Activated T-helper 1 cell treated with anti-CD3 and anti-CD28 coated beads, Interleukin-12 subunit alpha, Interleukin-12 subunit beta, Interleukin-2, Interleukin-4 antibody, amounts not matched to agents 30 ng/mL and 10 ng/mL and 1 ng/mL, durations not matched to agents 14 hours and 24 hours and 36 hours (primary cell): ENCODE measurements at regions not wholly inside any gene's neighbourhood (a gene's known extent, or its start where the extent isn't known, plus 50 kb on each side); places are given as distances from the start of the nearest gene placed in this dataset.
"Not testable (repeated sequence)": the region's sequence is repeated elsewhere in the genome, so short reads cannot be mapped to it uniquely, and the experiment has no call there.

Experiments
- DNase-seq: peaks from one replicate; pipeline ENCODE4 v3.0.0; 2021; ENCODE audit warnings: low spot score
- H3K27ac Mint-ChIP-seq: one replicate; pipeline ENCODE4 v1.8.0; 2021; ENCODE audit warnings: mild to moderate bottlenecking, mixed read lengths
- H3K27me3 Mint-ChIP-seq: one replicate; pipeline ENCODE4 v1.8.0; 2022; ENCODE audit warnings: mild to moderate bottlenecking, moderate library complexity, mixed read lengths; ENCODE audit not compliant: insufficient read depth
- H3K36me3 Mint-ChIP-seq: one replicate; pipeline ENCODE4 v1.8.0; 2021; ENCODE audit warnings: low read depth, mixed read lengths
- H3K4me1 Mint-ChIP-seq: one replicate; pipeline ENCODE4 v1.8.0; 2021; ENCODE audit warnings: low read depth, mixed read lengths
- H3K4me3 Mint-ChIP-seq: one replicate; pipeline ENCODE4 v1.8.0; 2021; ENCODE audit warnings: mild to moderate bottlenecking, moderate library complexity, mixed read lengths
- H3K9me3 Mint-ChIP-seq: one replicate; pipeline ENCODE4 v1.8.0; 2021; ENCODE audit warnings: mixed read lengths
- intact Hi-C: fragments of 100-400 bp; cut with micrococcal nuclease; formaldehyde crosslinking; loops from one replicate; pipeline ENCODE4 v1.15.1; 2024

GRCh38 chr3:20844851-20845250, 658.8 kb upstream of the SGO1 start:
- Mint-ChIP-seq H3K27me3 (no peaks in the 10 kb centered on the region), H3K27ac (no peak overlapping the region), H3K9me3 (peaks cover 16% of the 10 kb centered on the region), H3K4me3 (no peak overlapping the region), H3K4me1 (no peaks in the 10 kb centered on the region), H3K36me3 (no peaks in the 10 kb centered on the region)
- intact Hi-C loops = no loop called here
- no peak for DNase-seq

GRCh38 chr3:20842594-20843436, 656.8 kb upstream of the SGO1 start:
- H3K4me3 Mint-ChIP-seq = no peak overlapping the region
- peaks cover 10% of the 10 kb centered on the region for H3K9me3 Mint-ChIP-seq
- intact Hi-C loops = no loop called here
- no peaks in the 10 kb centered on the region for H3K36me3 Mint-ChIP-seq
- H3K4me1 Mint-ChIP-seq = no peaks in the 10 kb centered on the region
- no peaks in the 10 kb centered on the region for H3K27me3 Mint-ChIP-seq
- H3K27ac Mint-ChIP-seq = no peak overlapping the region
- no peak for DNase-seq

- Mint-ChIP-seq H3K4me1 (no peaks in the 10 kb centered on the region), H3K9me3 (peaks cover 10% of the 10 kb centered on the region), H3K27ac (no peak overlapping the region), H3K4me3 (no peak overlapping the region), H3K27me3 (no peaks in the 10 kb centered on the region), H3K36me3 (no peaks in the 10 kb centered on the region)
- intact Hi-C loops = no loop called here
- DNase-seq = no peak
These were observed 656.0 kb upstream of the SGO1 start for GRCh38 chr3:20842002-20842401.

GRCh38 chr3:20837676-20838302, 651.8 kb upstream of the SGO1 start:
- H3K4me1 Mint-ChIP-seq = no peaks in the 10 kb centered on the region
- H3K9me3 Mint-ChIP-seq = peaks cover 7% of the 10 kb centered on the region
- H3K27me3 Mint-ChIP-seq = no peaks in the 10 kb centered on the region
- intact Hi-C loops = no loop called here
- DNase-seq = no peak
- no peak overlapping the region for H3K4me3 Mint-ChIP-seq
- H3K36me3 Mint-ChIP-seq = no peaks in the 10 kb centered on the region
- no peak overlapping the region for H3K27ac Mint-ChIP-seq

GRCh38 chr3:20836801-20837200, 650.8 kb upstream of the SGO1 start:
- H3K4me1 Mint-ChIP-seq = no peaks in the 10 kb centered on the region
- no peak overlapping the region for H3K27ac Mint-ChIP-seq
- H3K4me3 Mint-ChIP-seq = no peak overlapping the region
- H3K36me3 Mint-ChIP-seq = no peaks in the 10 kb centered on the region
- intact Hi-C loops = no loop called here
- peaks cover 7% of the 10 kb centered on the region for H3K9me3 Mint-ChIP-seq
- DNase-seq = no peak
- no peaks in the 10 kb centered on the region for H3K27me3 Mint-ChIP-seq

- intact Hi-C loops = no loop called here
- no peak overlapping the region for H3K27ac Mint-ChIP-seq
- H3K27me3 Mint-ChIP-seq = no peaks in the 10 kb centered on the region
- H3K4me1 Mint-ChIP-seq = no peaks in the 10 kb centered on the region
- H3K9me3 Mint-ChIP-seq = peaks cover 11% of the 10 kb centered on the region
- H3K4me3 Mint-ChIP-seq = no peak overlapping the region
- no peak for DNase-seq
- no peaks in the 10 kb centered on the region for H3K36me3 Mint-ChIP-seq
These were observed 647.0 kb upstream of the SGO1 start for GRCh38 chr3:20832963-20833362.

- peaks cover 42% of the 10 kb centered on the region for H3K9me3 Mint-ChIP-seq
- no peak overlapping the region for H3K27ac Mint-ChIP-seq
- no peaks in the 10 kb centered on the region for H3K4me1 Mint-ChIP-seq
- H3K27me3 Mint-ChIP-seq = no peaks in the 10 kb centered on the region
- no peak overlapping the region for H3K4me3 Mint-ChIP-seq
- H3K36me3 Mint-ChIP-seq = no peaks in the 10 kb centered on the region
- no peak for DNase-seq
- intact Hi-C loops = no loop called here
These were observed 636.2 kb upstream of the SGO1 start for GRCh38 chr3:20822251-20822650.

GRCh38 chr3:20820872-20821271, 634.9 kb upstream of the SGO1 start:
- H3K27me3 Mint-ChIP-seq, H3K4me3 Mint-ChIP-seq, H3K27ac Mint-ChIP-seq, H3K36me3 Mint-ChIP-seq, DNase-seq, H3K4me1 Mint-ChIP-seq, intact Hi-C loops: not testable (repeated sequence)
- peaks cover 42% of the 10 kb centered on the region for H3K9me3 Mint-ChIP-seq

GRCh38 chr3:20811631-20812030, 625.6 kb upstream of the SGO1 start:
- Mint-ChIP-seq H3K27ac (no peak overlapping the region), H3K4me1 (no peaks in the 10 kb centered on the region), H3K36me3 (no peaks in the 10 kb centered on the region), H3K9me3 (peaks cover 12% of the 10 kb centered on the region), H3K4me3 (no peak overlapping the region), H3K27me3 (no peaks in the 10 kb centered on the region)
- no peak for DNase-seq
- intact Hi-C loops = no loop called here

- DNase-seq = no peak
- Mint-ChIP-seq H3K9me3 (peaks cover 12% of the 10 kb centered on the region), H3K4me1 (no peaks in the 10 kb centered on the region), H3K4me3 (no peak overlapping the region), H3K27ac (no peak overlapping the region), H3K27me3 (no peaks in the 10 kb centered on the region), H3K36me3 (no peaks in the 10 kb centered on the region)
- intact Hi-C loops = no loop called here
These were observed 625.0 kb upstream of the SGO1 start for GRCh38 chr3:20811006-20811405.

GRCh38 chr3:20810555-20810954, 624.5 kb upstream of the SGO1 start:
- Mint-ChIP-seq H3K4me3 (no peak overlapping the region), H3K4me1 (no peaks in the 10 kb centered on the region), H3K9me3 (peaks cover 12% of the 10 kb centered on the region), H3K27ac (no peak overlapping the region), H3K36me3 (no peaks in the 10 kb centered on the region), H3K27me3 (no peaks in the 10 kb centered on the region)
- DNase-seq = no peak
- intact Hi-C loops = no loop called here

GRCh38 chr3:20809356-20809755, 623.4 kb upstream of the SGO1 start:
- no peak for DNase-seq
- Mint-ChIP-seq H3K27me3 (no peaks in the 10 kb centered on the region), H3K36me3 (no peaks in the 10 kb centered on the region), H3K4me1 (no peaks in the 10 kb centered on the region), H3K9me3 (peaks cover 12% of the 10 kb centered on the region), H3K4me3 (no peak overlapping the region), H3K27ac (no peak overlapping the region)
- intact Hi-C loops = no loop called here

GRCh38 chr3:20808864-20809263, 622.9 kb upstream of the SGO1 start:
- Mint-ChIP-seq H3K27ac (no peak overlapping the region), H3K27me3 (no peaks in the 10 kb centered on the region), H3K9me3 (peaks cover 12% of the 10 kb centered on the region), H3K36me3 (no peaks in the 10 kb centered on the region), H3K4me3 (no peak overlapping the region), H3K4me1 (no peaks in the 10 kb centered on the region)
- no peak for DNase-seq
- intact Hi-C loops = no loop called here
